NCI-H1417 (cell line): ENCODE measurements at regions not wholly inside any gene's neighbourhood (a gene's known extent, or its start where the extent isn't known, plus 50 kb on each side); places are given as distances from the start of the nearest gene placed in this dataset.
A peak's percentile ranks its signal among the peaks of the same experiment; 100 is the strongest.

ENCODE experiments used
- DNase-seq, 3 experiments: peaks; one replicate each; lab custom pipeline; 2025; lab: John Stamatoyannopoulos, UW

DNA sequence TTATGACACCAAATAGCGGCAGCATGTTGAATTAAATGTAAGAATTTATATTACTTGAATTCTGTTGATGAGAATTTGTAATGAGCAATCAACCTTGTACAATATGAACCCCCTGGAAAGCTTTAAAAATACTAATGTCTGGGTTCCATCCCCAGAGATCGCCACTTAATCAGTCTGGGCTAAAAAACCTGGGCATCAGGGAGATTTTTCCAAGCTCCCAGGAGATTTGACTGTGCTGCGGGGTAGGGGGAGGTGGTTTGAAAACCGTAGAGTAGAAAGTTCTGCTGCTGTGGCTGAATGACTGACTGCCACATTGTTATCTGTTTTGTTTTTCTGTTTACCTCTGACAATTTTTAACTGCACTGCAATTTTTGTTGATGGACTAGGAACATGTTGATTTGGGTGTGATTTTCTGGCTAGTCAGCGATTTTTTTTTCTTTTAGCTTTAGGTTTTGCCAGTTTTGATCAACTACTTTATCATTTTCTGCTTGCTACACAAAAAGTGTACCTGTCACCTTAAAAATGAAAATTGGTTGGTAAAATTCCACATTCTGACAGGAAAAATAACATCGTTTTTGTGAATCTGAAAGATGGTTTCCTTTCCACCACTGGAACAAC is 79.3 kb downstream of the PCTP start:
- no peak for DNase-seq

DNA sequence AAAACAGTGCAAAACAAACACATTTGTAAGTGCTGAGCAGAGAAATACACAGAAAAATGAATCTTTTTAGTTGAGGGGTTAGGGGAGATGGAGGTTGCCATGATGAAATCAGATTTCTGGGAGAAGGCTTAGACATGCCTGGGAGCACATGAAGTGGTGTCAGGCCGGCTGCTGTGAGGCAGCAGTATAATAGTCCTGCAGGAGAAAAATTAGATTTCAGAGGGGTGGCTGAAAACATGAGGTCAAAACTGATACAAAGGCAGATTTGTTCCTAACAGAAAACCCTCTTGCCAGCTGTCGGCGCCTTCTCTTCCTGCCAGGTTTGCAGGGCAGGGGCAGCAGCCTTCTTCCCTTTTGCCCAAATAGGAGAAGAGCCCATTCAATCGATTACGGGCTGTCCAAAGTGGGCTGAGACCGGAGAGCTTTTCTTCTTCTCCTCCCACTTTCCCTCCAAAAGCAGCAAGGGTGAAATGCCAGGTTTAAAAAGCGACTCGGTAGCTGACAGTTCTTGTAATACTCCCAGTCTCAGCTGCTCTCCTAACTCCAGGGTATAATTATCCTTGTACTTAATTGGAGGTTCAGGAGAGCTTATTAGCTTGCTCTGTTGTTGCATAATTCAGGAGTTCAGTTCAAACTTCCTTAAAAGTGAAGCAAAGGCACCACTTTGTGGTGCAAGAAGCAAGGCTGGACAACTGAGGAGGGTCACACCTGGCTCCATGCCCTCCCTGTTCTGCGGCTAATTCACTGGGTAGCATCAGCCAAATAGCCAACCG is 80.0 kb downstream of the PCTP start:
- DNase-seq: peak; percentile 6 to 50 (median 39)

DNA sequence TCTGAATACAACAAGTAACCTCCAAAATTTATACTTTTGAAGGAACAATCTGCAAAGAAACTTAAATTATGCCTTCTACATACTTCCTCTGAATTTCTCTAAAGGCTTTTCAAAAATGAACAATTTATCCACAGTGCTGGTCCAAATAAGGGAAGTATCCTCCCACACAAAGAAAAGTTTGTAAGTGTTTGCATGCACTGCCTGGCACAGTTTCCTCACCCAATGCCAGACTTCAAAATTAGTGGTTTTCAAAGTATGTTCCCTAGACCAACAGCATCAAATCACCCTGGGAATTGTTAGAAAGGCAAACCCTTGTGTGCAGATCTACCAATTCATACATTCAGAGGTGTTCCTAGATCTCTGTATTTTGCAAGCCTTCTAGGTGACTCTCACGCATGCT is 82.5 kb downstream of the PCTP start:
- no peak for DNase-seq

DNA sequence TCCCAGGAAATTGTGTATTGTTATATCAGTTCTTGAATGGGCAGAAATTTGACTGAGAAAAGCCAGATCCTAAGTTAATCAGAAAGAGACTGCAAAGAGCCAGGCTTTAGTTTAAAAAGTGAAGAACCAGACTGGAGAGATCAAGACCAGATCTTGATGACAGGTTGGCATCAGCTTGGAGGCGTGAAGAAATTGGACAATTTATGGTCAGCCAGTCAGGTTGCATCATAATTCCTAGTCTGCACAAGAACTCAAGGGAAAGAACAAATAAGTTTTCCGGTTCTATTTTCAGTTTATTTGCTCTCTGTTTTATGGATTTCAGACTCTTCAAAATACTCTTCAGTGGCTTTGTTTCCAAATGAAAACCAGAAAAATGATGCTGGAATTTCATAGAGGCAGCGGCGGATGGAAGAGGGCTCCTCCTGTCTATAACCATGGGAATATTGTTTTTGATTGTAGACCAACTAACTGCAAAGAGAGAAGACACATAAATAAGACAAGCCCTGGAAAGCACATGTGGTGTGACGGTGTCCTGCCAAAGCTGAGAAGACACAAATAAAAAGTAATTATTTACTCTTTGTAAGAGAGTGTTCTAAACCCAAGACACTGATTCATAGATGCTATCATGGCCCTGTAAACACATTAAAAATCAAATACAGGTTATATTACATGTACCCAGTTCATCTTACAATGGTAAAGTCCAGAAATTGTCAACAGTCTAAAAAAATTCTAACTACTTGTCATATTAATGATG is 91.7 kb downstream of the PCTP start:
- no peak for DNase-seq

DNA sequence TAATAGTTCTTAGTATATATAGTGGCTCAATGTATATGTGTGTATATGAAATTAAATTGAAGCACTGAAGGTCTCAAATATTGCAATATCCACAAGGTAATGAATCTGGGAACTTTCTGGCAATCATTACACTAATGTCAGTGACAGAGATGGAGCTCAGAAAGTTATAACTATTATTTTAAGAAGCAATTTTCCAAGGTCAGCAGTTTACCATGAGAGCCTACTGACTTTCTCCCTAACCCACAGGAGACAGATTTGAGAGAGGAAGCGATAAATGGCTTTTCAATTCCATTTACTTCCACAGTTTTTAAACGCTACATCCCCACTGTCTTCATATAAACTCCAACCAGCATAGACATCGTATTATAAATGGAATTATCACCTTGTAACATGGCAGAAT is 92.9 kb downstream of the PCTP start:
- DNase-seq: no peak

DNA sequence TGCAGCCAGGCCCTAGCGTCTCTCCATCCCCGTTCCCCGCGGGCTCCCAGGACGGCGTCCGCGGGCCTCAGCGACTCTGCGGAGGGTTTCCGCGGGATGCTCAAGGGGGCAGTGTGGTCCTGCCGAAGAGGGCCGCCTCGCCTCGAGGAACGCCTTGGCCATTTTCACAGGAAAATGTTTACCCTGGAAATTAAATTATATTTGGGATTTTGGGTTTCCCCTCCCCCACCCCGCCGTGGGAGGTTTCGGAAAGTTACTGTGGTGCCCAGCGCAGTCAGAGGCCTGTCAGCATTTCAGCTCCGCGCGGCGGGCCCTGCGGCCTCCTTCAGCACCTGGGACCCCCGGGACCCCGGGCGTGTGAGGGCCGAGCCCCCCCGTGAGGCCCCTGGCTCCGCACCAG is 94.5 kb downstream of the PCTP start:
- DNase-seq: no peak

DNA sequence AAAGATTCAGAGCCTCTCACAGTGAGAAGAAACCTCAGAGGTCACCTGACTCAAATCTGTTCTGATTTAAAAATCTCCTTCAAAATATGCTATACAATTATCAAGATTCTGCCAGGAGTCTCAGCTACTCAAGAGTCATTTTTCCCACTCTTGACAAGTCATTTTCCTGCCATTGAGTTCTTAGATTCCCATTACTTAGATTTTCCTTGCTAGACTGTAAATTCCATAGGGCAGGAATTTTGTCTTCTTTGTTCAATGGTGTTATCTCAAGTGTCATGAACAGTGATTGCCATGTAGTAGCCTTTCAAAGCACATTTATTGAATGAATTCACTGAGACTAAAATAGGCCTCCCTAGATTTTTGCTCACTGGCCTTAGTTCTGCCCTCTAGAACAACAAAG is 95.9 kb downstream of the PCTP start:
- DNase-seq: no peak

DNA sequence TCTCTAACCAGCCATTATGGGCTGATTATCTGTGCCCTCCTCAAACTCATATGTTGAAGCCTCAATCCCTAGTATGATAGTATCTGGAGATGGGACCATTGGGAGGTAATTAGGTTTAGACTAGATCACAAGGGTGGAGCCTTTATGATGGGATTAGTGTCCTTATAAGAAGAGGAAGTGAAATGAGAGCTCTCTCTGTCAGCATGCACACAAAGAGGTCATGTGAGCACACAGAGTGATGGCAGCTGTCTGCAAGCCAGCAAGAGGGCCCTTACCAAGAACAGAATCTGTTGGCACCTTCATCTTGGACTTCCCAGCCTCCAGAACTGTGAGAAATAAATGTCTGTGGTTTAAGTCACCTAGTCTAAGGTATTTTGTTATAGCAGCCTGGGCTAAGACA is 101.9 kb downstream of the PCTP start:
- peak in 1 of 3 experiments; percentile 8 for DNase-seq

DNA sequence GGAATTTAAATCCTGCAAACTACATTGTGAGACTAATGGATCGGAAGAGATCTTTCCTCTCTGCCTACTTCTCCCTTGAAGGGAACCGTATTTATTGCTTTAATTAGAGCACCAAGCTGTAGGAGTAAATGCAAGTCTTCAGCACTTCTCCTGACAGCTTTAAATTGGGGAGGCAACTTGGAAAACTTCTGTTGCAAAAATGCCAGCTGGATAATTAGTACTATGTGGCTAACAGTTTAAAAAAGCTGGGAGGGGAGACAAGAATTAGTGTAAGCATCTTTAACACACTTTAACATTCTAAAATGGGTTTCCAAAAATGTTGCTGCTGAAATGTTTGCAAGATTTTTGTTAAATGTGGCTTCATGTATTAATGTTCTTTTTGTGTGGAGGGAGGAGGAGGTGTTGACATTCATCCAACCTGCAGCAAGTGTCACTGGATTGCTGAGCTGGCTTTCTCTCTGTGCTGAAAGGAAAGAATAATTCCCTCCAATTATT is 108.5 kb downstream of the PCTP start:
- DNase-seq: no peak

DNA sequence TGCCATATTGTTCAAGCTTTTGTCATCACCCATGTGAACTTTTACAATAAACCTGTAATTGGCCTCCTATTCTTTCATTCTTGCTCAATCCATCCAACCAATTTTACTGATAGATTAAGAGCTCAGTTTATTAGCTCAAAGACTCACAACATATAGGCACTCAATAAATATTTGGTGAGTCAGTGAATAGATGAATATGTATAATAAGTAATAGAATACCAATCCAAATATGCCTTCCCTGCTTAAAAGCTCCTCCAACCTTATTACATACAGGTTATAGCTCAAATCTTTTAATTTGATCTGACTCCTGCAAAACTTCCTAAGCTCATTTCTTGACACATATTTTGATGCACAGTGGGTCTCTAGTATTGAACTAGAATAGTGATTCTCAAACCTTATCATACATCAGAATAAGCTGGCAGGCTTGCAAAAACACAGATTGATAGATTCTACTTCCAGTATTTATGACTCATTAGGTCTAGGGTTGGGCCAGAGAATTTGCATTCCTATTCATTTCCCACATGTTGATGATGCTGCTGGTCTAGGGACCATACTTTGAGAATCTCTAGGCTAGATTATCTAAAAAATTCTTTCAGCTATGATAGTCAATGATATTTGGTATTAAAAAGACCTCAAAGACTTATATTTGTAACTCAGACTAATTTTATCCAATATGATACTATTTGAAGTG is 114.4 kb downstream of the PCTP start:
- DNase-seq: no peak

DNA sequence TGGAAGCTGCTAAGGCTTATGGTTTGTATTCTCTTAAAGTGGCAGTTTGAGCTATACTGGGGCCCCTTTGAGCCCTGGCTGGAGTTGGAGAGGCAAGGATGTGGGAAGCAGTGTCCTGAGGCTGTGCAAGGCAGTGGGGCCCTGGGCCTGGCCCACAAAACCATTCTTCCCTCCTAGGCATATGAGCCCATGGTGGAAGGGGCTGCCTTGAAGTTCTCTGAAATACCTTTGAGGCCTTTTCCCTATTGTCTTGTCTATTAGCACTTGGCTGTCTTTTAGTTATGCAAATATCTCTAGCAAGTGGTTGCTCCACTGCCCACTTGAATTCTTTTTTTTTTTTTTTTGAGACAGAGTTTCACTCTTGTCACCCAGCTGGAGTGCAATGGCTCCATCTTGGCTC is 119.2 kb downstream of the PCTP start:
- no peak for DNase-seq

DNA sequence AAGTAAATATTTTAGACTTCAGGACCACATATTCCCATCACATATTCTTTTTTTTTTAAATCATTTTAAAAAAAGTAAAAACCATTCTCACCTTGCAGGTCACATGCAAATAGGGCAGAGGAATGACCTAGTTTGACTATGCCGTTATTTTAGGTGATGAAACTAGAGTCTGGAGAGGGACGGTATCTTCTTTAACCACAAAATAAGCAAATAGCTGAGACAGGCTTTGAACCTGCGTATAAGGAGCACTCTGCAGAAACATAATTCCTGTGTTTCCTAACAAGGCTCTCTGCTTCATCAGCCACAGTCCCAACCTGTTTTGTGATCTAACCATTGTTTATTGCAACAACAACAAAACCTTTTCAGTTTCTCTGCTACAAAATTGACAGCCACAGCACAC is 121.5 kb downstream of the PCTP start:
- DNase-seq: no peak

DNA sequence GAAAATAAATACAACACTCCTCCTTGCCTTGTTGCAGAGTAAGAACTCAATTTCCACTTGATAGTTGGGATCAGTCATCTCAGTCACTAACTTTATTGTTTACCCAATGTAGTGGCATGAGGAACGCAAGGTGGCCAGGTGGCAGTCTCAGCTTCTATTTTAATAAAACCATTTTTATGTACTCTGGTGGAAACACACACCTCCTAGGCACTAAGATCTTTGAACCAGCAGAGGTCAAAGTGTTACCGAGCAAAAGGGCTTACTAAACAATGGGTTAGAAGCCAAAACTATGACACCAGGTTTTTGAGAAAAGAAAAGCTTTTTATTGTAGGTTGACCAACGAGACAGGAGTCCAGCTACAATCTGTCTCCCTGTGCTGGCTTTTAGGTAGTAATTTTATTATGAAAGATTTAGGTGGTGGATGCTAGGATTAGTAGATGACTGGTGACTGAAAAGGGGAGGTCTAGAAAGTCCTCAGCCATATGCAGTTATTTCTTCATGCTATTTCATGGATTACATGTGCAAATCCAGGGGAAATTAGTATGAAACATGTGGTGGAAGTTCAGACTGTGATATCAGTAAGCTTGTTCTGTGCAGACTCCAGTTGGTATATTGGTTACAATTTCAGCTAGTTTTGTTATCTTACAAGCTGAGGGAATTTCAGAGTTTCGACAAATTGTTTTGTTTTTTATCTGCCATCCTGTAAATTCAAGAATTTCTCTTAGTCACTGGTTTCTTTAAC is 122.3 kb downstream of the PCTP start:
- DNase-seq: no peak

DNA sequence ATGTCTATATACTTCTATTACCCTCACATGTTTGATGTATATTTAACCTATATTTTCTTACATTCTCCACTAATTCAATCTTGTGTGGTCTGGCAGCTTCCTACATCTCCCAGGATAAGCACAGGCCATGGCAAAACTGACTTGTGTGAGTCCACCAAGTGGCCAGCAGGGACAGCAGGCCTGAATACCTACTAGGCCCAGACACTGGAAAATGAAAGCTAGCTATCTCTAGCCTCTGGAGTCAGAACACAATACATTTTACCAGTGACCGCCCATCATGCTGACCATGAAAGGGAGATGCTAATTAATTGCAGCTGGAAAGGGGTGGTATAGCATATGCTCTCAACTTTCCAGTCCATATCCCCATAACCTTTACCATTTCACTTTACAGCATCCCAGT is 132.3 kb downstream of the PCTP start:
- no peak for DNase-seq

DNA sequence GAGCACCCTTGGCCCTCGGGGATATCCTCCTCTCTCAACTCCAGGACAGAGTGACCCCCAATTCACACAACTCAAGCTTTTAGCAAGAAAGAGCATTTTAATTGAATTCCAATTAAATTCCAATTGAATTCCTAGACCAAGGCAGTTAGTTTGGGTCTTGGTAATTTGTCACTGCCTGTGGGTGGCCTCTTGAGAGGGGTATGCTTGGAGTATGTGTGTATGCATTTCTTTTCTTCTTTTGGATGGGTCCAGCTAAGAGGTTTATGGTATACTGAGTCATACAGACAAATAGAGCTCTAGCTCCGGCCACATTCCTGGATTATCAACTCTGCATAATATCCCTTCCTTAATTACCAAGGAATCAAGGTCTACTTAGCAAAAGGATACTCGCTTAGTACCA is 136.7 kb downstream of the PCTP start:
- no peak for DNase-seq

DNA sequence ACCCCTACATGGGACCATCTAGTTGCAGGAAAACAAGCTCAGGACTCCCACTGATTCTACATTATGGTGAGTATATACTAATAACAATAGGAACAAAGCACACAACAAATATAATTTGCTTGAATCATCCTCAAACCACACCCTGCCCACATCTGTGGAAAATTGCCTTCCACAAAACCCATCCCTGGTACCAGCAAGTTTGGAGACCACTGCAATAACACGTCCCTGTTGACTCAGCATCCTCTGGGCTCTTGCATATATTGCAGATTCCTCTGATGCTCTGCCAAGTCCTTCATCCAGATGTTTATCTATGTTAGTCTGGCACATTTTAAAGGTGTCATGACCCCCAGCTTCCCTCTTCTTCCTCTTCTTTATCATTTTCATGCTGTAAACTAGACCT is 138.4 kb downstream of the PCTP start:
- DNase-seq: no peak

DNA sequence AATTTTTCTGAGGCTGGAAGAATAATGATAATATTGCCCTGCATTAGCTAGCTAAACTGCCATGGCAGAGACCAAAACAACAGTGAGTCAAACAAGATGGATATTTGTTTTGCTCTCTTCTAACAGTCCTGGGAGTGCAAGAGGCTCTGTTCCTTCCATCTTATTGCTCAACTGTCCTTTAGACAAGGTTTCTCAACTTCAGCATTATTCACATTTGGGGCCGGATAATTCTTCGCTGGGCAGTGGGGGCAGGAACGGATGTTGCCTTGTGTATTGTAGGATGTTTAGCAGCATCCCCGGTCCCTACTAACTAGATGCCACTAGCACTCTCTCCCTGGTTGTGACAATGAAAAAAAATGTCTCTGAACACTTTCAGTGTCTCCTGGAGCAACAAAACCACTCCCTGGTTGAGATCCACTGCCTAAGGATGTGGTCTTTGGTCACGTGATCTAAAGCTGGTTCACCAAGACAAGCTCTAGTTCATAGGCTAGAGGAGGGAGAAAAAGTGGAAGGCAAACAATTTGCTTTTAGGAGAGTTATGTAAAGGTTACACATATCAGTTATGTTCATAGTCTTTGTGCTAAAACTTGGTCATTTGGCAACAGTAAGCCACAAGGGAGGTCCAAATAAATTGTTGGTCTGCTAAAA is 144.4 kb downstream of the PCTP start:
- DNase-seq: no peak

DNA sequence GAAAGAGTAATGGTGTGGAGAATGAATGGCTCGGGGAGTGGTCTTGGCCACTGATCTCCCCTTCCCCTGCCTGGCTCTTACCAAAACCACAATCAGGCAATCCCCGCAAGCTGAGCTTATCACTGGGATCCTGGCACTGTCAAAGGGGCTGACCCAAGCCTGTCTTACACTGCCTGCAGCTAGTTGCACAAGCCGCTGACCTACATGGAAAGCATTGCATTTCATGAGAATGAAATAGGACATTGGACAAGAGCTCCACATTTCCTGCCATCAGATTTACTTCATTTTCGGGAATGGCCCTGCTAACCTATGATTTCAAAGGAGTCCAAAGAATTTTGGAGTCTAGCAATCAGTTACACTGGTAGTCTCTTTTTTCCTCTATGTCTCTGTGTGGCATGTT is 146.4 kb downstream of the PCTP start:
- DNase-seq: no peak

DNA sequence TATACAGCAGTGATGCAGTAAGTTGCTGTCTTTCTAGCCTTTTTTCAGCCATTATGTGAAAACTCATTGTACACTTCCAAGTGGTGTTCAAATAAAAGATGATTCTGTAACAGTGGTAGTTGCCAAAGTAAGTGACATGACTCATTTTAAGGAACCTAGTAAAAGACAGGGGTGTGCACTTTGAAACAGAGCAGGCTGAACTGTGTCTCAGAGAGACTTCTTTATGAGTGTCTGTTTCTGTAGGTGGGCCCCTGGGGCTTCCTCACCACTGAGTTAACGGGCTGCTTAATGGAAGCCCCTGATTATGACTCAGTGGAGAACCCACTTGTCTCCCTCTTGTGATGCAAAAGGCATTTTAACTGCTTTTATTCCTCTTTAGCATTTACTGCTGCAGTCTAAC is 147.3 kb downstream of the PCTP start:
- DNase-seq: peak in 1 of 3 experiments; percentile 18

DNA sequence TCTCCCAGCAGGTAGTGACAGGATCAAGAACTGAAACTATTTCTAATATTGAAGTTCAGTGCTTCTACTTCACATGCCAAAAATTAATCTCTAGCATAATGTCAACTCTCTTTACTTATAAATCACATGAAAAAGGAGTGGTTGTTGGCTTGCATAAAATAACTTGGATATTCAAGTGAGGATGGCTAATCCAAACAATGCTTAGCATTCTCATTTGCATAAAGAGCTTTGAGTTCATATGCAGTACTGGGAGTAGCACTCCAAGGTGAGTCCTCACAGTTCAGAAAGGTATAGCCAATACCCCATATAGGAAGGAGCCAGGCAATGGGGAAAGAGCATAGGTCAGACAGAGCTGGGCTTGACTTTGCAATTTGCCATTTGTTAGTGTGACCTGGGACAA is 149.3 kb downstream of the PCTP start:
- no peak for DNase-seq

DNA sequence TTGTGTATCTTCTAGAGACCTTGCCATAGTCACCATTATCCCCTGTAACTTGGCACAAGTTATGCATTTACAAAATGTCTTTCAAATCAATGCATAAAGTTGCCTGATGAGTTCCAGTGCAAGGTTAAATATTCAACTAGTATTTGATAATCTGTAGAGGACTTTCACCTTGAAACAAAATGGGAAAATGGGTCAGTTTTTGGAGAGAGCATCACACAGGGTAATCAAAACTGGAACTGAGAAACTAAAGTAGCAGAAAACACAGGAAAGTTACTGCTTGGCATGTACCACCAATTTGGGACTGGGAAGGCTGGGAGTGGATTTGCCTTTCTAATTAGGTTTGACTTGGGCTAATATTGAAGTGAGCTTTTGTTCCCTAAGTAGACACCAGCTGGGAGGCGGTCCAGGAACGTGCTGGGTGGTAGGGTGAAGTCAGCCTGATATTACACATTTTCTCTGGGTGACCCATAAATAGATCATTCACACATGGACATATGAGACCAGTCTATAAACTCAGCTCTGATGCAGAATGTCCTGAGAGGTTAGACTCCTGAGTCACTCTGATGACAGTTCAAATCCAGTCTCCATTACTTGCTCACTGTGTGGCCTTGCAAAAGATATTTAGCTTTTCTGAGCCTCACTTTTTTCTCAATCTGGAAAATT is 152.3 kb downstream of the PCTP start:
- DNase-seq: no peak
